ENCODE measurements at regions not wholly inside any gene's neighbourhood (a gene's known extent, or its start where the extent isn't known, plus 50 kb on each side); places are given as distances from the start of the nearest gene placed in this dataset.

DNA sequence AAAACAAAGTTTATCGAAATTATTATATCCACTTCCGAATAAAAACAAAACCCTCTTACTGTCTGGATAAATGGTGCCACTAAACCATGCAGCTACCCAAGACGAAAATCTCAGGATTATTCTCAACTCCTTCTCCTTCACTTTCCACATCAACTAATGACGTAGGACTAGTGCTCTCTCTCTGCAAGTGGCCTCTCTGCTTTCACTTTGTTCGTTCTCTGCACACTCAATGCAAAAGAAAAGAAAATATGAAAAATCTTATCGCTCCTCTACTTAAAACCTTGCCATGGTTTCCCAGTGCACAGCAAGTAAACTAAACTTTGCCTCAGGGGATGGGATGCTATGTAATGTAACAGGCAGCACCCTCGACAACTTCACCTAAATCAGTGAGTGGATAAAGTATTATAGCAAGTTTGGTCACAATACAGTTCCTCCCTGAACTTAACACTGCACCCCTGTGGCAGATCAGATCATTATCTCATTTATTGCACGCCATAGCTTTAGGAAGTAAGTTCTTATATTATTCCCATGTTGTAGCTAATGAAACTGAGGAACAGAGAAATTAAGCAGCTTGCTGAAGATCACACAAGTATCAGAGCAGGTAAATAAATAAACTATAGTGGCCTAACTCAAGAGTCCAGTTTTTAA lies 262.7 kb upstream of the GADL1 start:
- no peak for DNase-seq

DNA sequence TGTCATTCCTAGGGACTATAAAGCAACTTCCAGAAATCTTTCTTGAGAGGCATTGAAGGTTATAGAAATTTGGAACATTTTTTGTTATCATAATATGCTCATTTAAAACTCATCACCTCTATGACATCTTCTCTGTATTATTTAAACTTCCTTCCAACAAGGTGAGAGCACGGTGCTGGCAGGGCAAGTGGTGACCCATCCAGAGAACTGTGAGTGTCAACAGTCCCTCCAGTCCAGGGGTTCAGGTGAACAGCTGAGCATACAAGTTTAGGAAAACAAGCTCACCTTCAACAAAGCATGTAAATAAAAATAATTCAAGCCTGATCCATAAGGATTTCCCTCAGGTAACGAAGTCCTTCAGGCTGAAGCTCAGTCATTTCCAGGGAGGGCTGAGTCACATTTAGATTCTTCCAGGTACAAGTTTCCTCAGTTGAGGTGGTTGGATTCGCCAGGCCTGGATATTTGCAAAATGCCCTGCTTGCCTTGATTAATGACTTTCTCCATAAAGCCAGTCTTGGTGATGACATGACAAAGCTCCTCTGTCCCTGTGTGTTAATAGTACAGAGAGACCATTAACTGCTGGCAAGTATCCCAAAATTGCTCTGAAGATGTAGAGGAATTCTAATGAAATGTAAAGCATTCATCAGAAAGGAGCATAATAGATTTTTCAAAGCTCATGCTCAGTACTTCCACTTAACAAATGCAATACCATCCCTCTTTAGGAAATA lies 263.6 kb upstream of the GADL1 start:
- DNase-seq, result peak; percentile 74

DNA sequence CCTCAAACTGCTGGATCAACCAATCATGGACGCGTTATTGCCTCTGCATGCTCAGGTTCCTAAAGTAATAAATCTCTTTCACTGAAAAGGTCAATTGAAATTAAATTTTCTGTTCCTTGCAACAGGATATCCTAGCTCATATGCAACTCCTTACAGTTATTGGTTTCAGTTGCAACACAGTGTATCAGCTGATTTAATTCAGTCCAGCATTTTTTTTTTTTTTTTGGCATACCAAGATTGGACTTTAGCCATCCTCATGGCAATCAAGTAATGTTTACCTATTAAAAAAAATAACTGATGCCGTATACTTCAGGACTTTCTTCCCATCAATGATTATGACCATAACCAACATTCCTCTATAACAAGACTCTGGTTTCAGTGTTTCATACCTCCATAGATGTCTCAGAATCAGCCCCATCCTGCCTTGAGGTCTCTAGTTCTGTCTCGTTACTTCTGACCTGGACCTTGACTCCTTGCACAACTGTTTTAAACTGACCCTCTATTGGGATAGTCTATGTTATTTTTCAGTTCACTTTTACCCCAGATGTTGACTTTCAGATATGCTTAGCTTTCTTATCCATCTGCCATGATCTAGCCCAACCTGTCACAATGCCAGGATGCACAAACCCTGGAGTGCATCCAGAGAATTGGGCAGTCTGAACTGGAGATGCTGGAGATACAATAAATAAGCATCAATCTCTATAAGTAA lies 265.0 kb upstream of the GADL1 start:
- DNase-seq, result no peak

DNA sequence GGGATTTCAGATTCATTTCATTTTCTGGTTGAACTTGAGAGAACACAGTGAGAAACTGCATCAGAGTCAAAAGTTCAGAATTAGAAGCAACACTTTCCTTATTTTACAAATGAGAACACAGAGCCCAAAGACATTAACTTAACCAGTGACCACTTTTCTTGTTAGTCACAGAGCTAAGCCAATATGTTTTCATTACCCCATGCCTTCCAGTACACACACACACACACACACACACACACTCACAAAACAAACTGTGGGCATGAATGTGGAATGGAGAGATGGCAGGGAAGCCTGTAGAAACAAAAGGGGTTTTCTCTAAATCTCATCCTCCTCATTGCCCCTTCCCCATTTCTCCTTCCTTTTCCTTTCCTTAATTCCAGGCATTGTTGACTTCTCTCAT lies 267.4 kb upstream of the GADL1 start:
- no peak for DNase-seq

DNA sequence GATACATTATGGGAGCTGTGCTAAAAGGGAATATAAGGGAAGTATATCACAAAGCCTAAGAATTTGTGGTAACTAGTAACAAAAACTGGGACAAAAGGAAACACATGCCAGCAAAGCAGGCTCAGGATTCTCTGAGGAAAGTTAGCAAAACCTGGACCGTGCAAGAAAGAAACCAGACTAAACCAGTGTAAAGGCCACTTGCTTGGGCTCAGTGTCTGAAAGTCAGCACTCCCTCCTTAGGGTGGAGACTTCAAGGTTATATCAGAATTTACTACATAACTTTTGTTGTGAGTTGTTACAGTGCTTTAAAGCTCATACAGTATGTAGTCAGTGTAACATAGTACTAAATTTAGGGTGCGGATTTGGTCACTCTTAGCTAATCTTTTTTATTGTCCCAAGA lies 269.9 kb upstream of the GADL1 start:
- no peak for DNase-seq

DNA sequence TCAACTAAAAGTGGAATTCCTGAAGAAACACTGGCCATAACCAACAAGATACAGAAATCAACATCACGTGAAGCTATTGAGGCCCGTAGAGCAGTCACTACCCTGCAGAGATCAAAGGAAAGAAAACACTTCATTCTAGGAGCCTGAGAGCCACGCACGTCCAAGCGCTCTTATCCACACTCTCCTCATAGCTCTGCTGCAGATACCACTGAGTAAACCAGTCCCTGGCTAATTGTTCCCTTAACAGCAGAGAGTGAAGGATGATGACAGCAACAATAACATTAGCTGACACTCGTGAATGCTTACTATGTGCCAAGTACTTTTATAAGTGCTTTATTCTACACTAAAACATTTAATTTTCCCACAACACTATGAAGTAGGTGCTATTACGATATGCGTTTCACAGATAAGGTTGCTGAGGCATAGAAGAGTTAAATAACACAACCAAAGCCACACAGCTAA lies 271.0 kb upstream of the GADL1 start:
- DNase-seq, result peak; percentile 80

DNA sequence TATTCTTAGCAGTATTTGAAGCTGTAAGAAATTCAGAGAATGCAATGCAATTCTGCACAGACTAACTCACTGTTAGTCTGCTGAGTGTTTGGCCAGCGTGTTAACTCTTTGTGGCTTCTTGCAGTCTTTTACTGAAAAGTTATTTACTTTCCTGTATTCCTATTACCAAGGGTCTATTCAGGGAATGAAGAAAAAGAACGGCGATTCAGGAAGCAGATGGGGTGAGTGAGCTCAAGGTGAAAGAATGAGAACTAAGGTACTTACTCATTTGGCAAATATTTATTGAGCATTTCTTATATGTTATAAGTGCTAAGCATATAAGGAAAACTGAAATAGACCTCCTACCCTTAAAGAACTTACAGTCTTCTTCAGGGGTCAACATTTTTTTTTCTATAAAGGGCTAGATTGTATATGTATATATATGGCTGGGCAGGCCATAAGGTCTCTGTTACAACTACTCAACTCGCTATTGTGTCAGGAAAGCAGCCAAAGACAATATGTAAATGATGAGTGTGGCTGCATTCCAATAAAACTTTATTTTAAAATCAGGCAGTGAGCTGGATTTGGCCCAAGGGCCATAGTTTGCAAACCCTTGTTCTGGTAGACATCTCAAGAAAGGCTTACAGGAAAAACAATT lies 271.9 kb upstream of the GADL1 start:
- DNase-seq, result no peak

DNA sequence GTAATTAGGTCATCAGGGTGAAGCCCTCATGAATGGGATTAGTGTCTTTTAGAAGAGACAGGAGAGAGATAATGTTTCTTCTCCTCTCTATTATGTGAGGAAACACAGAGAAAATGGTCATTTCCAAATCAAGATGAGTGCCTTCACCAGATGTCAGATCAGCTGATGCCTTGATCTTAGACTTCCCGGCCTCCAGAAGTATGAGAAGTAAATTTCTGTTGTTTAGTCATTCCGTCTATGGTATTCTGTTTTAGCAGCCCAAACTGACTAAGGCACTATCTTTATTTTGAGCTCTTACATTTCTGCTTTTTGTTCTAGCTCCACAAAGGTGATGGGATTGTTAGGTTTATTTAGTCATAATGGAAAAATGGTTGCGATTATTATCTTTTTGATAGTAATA lies 273.2 kb upstream of the GADL1 start:
- DNase-seq, result no peak

DNA sequence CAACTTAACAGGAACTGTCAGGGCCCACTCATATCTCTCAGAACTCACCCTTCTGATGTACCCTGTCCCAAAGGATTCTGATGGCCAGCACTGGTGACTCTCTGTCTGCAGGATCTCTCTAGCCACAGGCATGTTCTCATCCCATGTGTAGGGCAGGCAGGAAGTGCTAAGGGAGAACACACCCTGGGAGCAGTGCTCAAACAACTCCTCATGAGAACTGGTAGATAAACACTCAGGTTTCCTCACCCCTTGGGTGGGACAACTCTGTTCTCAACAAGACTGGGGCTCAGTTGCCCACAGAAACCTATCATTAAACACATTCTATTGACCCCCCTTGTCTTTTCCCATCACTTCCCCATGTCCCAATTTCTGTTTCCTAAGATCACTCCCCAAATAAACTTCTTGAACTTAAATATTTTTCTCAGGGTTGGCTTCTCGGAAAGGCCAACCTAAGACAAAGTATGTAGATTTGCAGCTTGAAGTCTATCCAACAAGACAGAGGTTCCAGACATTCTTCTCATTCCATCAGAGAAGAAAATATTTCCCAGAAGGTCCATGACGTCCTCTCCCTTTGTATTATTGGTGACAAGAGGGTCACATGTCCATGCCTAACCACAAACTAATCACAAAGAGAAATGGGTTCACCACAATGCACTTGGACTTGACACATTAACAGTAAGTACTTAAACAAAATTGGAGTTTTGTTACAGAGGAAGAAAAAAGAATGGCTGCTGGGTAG lies 276.6 kb upstream of the GADL1 start:
- DNase-seq, result no peak

DNA sequence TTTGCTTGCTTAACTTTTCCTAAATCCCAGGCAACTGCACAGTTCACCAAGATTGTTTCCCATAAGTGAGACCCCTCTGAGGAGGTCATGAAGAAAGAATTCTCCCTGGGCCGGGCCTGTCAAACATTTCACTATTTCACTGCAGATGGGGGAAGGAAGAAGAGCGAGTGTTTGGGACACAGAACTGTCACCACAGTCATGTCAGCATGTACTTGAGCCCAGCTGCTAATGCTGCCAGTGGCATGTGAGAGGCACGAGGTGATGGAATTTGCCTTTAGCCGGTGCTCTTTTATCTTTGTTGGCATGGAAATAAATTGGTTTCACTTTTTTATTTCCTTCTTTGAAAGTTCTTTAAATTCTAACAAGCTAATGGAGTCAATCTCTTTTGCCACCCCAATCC lies 277.9 kb upstream of the GADL1 start:
- no peak for DNase-seq

DNA sequence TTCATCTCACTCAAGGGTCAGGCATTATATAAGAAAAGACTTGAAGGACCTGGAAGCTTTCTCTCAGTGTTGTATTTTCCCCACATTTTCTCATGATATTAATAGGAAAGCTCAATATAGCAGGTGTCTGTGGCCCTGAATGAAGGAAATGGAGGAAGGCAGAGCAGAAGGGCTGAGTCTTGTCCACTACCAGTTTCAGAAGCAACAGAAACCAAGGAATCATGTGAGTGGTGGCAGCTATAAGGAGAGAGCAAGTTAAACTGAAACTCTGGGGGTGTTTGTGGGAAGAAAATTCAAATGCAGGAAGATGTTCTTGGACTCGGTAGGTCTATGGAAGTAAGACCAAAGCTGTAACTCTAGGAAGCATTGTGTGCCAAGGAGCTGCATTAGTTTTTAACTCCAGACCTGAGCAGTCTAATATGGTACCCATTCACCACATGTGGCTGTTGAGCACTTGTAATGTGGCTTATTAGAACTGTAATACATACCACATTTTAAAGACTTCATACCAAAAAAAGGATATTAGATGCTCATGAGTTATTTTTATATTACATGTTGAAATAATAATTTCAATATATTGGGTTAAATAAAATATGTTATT lies 278.8 kb upstream of the GADL1 start:
- DNase-seq, result no peak

DNA sequence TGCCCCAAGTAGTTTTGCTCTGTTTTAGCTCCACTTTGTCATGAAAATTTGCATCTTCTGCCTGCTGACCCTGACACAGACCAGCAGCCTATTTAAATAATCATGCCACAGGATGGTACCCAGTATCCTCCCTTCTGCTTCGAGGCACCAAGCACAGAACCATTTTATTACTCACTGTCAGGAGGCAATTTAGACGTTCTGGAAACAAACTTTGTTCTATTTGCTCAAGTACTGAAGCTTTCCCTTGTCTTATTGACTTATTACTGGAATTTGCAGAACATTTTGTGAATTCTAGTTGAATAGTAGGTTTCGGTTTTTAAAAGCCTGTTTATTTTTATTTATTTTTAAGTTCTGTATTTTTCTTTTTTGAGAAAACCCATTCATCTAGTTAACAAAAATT lies 279.6 kb upstream of the GADL1 start:
- DNase-seq, result no peak

DNA sequence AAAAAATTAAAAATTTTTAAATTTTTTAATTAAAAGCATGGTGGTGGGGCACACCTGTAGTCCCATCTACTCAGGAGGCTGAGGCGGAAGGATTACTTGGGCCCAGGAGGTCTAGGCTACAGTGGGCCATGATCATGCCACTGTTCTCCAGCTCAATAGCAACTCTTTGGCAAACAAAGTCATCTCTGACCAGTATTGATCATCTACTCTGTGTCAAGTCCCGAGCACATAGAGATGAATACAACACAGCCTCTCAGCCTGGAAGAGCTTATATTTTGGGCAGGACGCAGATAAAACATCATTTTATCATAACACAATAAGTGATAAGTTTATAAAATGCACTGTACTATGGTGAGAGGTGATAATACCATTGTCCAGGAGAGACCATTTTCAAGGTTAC lies 281.6 kb upstream of the GADL1 start:
- no peak for DNase-seq

DNA sequence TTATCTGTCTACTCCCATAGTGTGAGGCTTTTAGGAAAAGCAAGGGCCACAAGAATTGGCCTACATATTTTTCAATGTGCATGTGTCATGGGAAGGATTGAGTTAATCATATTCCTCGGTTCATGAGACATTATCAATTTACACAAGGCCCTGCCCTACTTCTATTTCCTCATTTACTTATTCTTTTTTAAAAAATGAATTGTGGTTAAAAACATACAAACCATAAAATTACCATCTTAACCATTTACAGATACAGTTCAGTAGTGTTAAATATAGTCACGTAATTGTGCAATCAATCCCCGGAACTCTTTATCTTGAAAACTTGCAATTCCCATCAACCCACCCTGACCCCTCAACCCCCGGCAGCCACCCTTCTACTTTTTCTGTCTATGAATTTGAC lies 284.0 kb upstream of the GADL1 start:
- no peak for DNase-seq

DNA sequence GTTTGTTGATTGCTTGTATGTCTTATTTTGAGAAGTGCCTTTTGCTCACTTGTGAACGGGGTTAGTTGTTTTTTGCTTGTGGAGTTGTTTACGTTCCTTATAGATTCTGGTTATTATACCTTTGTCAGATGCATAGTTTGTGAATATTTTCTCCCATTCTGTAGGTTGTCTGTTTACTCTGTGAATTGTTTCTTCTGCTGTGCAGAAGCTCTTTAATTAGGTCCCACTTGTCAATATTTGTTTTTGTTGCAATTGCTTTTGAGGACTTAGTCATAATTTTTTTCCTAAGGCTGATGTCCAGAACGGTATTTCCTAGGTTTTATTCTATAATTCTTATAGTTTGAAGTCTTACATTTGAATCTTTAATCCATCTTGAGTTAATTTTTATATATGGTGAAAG lies 285.3 kb upstream of the GADL1 start:
- DNase-seq, result no peak

DNA sequence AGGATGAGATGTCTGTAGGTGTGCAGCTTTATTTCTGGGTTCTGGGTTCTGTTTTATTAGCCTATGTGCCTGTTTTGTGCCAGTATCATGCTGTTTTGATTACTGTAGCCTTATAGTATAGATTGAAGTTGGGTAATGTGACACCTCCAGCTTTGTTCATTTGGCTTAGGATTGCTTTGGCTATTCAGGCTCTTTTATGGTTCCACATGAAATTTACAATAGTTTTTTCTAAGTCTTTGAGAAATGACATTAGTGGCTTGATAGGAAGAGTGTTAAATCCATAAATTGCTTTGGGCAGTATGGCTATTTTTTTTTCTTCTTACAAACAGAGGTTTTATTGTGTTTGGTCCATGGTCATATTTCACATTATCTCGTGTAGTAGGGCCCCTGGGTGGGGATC lies 285.8 kb upstream of the GADL1 start:
- no peak for DNase-seq

DNA sequence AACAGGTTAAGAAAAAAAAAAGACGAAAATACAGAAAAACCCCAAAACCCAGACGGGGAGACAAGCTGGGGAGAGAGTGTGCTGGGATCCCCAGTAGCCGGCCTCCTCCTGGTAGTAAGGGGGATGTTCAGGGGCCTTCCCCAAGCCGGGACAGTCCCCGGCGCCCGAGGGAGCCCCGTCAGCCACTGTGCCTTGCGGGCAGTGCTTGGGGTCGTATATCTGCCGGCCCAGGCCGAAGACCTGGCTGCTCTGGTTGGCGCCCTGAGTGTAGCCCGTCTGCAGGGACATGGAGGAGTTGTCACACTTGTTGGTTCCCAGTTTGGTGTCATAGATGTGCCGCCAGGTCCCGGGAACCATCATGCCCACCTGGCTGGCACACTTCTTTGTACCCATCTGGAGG lies 287.2 kb upstream of the GADL1 start:
- DNase-seq, result no peak

DNA sequence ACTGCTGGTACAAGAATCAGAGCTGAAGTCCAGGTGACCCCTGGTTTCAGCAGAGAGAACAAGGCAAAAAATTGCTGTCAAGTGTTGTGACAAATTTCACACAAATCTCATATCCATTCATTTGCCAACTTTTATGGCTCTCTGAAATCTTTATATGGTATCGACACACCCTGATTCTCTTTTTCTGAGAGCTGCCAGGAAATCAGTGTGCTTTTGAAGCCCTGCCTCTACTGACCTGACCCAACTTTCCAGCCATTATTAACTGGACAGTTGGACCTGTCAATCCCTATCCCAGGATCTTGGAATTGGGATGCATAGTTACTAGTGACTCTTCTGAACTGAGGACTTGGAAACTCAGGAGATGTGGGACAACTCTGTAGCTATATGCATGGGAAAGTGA lies 288.2 kb upstream of the GADL1 start:
- DNase-seq, result no peak

DNA sequence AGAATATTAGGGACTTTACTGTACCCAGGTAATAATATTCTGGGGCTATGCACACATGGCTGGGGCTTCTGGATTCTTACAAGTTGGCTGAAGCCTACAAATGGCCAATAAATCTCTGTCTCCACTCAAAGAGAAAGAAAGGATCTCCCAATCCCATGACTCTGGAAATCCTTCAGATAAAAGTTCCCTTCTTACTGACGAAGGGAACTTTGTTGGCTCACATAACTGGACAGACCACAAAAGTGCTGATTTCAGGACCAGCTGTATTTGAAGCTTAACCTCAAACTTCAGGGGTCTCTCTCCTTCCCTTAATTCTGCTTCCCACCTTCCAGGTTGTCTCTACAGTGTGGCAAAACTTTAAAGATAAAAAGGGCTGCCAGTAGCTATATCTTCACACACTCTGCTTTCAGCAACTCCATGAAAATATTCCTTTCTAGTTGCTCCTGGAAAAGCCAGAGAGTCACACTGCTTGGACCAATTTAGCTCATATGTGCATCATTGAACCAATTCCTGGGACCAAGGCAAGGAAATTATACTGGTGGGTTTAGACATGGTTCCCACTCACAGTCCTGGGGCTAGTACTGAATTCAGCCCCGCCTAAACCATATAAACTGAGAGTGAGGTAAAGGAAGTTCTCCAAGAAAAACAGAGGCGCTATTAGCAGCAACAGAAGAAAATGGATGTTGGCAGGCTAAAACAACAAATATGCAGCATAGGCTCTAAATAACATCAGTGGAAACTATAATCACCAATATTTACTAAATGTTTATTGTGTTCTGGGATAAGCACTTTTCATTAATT lies 290.0 kb upstream of the GADL1 start:
- no peak for DNase-seq

DNA sequence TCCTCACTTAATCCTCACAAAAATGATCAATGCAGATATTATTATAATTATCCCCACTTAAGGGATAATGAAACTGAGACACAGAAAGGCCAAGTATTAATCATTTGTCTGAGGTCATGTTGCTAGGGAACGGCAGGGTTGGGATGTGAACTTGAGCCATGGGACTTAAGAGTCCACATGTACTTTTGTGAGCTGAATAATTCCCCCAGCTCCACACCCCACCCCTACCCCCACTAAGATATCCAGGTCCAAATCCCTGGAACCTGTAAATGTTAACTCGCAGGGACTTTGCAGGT lies 290.5 kb upstream of the GADL1 start:
- DNase-seq, result no peak

DNA sequence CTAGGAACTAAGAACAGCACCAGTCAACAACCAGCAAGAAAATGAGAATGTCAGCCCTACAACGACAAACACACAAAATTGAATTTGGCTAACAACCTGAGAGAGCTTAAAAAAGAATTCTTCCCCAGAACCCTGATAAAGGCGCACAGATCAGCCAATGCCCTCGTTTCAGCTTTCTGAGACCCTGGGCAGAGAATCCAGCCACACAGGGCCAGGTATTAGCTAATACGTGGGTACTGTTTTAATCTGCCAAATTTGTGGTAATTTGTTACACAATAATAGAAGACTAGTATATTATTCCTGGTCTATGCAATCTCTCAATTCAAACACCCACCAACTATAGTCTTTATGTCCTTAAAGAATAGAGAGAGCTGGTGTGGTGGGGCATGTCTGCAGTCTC lies 291.6 kb upstream of the GADL1 start:
- DNase-seq, result no peak

DNA sequence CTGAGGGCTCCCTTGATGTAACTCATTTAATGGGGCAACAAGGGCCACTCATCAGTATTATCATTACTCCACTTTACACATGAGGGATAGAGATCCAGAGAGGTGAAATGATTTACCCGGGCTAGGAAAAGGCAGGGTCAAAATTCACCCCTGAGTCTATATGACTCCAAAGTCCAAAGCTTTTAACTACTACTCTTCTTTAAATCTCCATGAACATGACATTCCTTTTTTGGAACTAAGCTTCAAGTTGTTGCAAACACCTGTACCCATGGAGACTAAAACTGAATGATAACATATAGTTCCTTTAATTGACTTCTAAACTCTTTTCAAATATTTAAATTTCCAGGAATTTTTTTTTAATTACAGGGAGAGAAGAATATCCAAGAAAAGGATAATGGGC lies 292.9 kb upstream of the GADL1 start:
- no peak for DNase-seq
